ENCODE measurements at regions not wholly inside any gene's neighbourhood (a gene's known extent, or its start where the extent isn't known, plus 50 kb on each side); places are given as distances from the start of the nearest gene placed in this dataset.

- TF ChIP-seq CTCF (IDR thresholded peaks at IDR 0.05) (no peak), JUND (IDR thresholded peaks at IDR 0.05) (no peak), GABPA (IDR thresholded peaks at IDR 0.05; ENCODE audit: low read depth) (no peak), POLR2AphosphoS5 (IDR thresholded peaks at IDR 0.05; ENCODE audit: low read depth, low read length) (no peak), EZH2phosphoT487 (IDR thresholded peaks at IDR 0.05; ENCODE audit: borderline replicate concordance, low read depth) (no peak), ZBTB33 (IDR thresholded peaks at IDR 0.05; ENCODE audit: borderline replicate concordance, low read depth) (no peak), RCOR1 (IDR thresholded peaks at IDR 0.05; ENCODE audit: low read length) (no peak), EP300 (IDR thresholded peaks at IDR 0.05; ENCODE audit: borderline replicate concordance in 1 of 2, low read depth in 1 of 2, low read length in 1 of 2) (no peak), MAX (IDR thresholded peaks at IDR 0.05; ENCODE audit: low read depth) (no peak)
Observed at GRCh38 chr3:146781606-146782005, 176.5 kb upstream of the PLSCR5 start.

Data from SK-N-SH (cell line).